CD4-positive, alpha-beta T cell (primary cell): ENCODE measurements at regions not wholly inside any gene's neighbourhood (a gene's known extent, or its start where the extent isn't known, plus 50 kb on each side); places are given as distances from the start of the nearest gene placed in this dataset.

Experiments used
- ATAC-seq: fragments of 200-7000 bp; cut with Tn5 transposase; one replicate; pipeline ENCODE4 v1.10.0; 2022; ENCODE audit warnings: mild to moderate bottlenecking; ENCODE audit not compliant: poor library complexity
- CTCF ChIA-PET: fragments of 350-600 bp; sonication (Branson Sonifier 250); formaldehyde crosslinking; loops from one replicate; lab custom pipeline; 2021; ENCODE audit warnings: antibody characterized with exemption, inconsistent platforms; lab: Charles Lee
- POLR2A ChIA-PET: fragments of 350-600 bp; sonication (Branson Sonifier 250); formaldehyde crosslinking; loops from one replicate; lab custom pipeline; 2021; ENCODE audit warnings: antibody characterized with exemption, inconsistent platforms; lab: Charles Lee
- DNase-seq, 14 experiments: peaks; one replicate each; pipeline ENCODE4 v3.0.0-alpha.2; 2013 to 2020; ENCODE audit warnings: mixed read lengths in 2 of 14
- H3K27ac ChIP-seq, 2 donors: one replicate each; pipeline versions ENCODE4 v1.5.1 to v1.7.0; 2013; ENCODE audit warnings: low read length in 2 of 2, low read depth in 1 of 2, mild to moderate bottlenecking in 1 of 2
- H3K27me3 ChIP-seq, 2 experiments: 1 replicate in 1 of 2; 2 replicates in 1 of 2; pipeline versions ENCODE4 v1.6.1 to v1.7.0; 2013; ENCODE audit warnings: low read length in 2 of 2, control low read depth in 1 of 2, mild to moderate bottlenecking in 1 of 2, moderate library complexity in 1 of 2; ENCODE audit not compliant: insufficient read depth in 2 of 2, control insufficient read depth in 1 of 2
- H3K36me3 ChIP-seq: one replicate; pipeline ENCODE4 v1.6.1; 2013; ENCODE audit warnings: low read length, control low read depth; ENCODE audit not compliant: insufficient read depth
- H3K4me1 ChIP-seq: one replicate; pipeline ENCODE4 v1.6.1; 2013; ENCODE audit warnings: low read length, control low read depth; ENCODE audit not compliant: insufficient read depth
- H3K4me3 ChIP-seq: one replicate; pipeline ENCODE4 v1.5.1; 2013; ENCODE audit warnings: mild to moderate bottlenecking, low read length, moderate library complexity
- H3K9me3 ChIP-seq, 2 experiments: 1 replicate in 1 of 2; 2 replicates in 1 of 2; pipeline versions ENCODE4 v1.6.1 to v1.7.0; 2013; ENCODE audit warnings: low read length in 2 of 2, mild to moderate bottlenecking in 2 of 2, control low read depth in 1 of 2, moderate library complexity in 1 of 2; ENCODE audit not compliant: control insufficient read depth in 1 of 2, insufficient read depth in 1 of 2
- H3K27ac Mint-ChIP-seq: one replicate; pipeline ENCODE4 v1.8.0; 2020; ENCODE audit warnings: mixed read lengths
- H3K27me3 Mint-ChIP-seq: one replicate; pipeline ENCODE4 v1.8.0; 2021; ENCODE audit warnings: mixed read lengths
- H3K36me3 Mint-ChIP-seq: one replicate; pipeline ENCODE4 v1.8.0; 2021; ENCODE audit warnings: low read depth, mixed read lengths
- H3K4me1 Mint-ChIP-seq: one replicate; pipeline ENCODE4 v1.8.0; 2021; ENCODE audit warnings: low read depth, mixed read lengths
- H3K4me3 Mint-ChIP-seq: one replicate; pipeline ENCODE4 v1.8.0; 2020; ENCODE audit warnings: mild to moderate bottlenecking, mixed read lengths
- H3K9me3 Mint-ChIP-seq: one replicate; pipeline ENCODE4 v1.8.0; 2020; ENCODE audit warnings: mixed read lengths
- CTCF ChIP-seq: fragments of 200-600 bp; IDR thresholded peaks from one replicate; pipeline ENCODE4 v1.8.0; 2022; ENCODE audit warnings: antibody characterized with exemption, mild to moderate bottlenecking
- intact Hi-C, 2 experiments: fragments of 100-400 bp; cut with DNase I in 1 of 2; cut with micrococcal nuclease in 1 of 2; formaldehyde crosslinking; loops; one replicate each; pipeline versions ENCODE4 v1.15.1 to v1.9.0; 2023 to 2025; cut with DNase I, micrococcal nuclease

- no peak for DNase-seq
- ChIA-PET CTCF (no interaction called here), POLR2A (no interaction called here)
- no peak for ATAC-seq
- Histone ChIP-seq H3K36me3 (no peaks in the 10 kb centered on the region), H3K9me3 (peaks cover 0 to 5% of the 10 kb centered on the region in 2 experiments), H3K27me3 (no peaks in the 10 kb centered on the region), H3K4me3 (no peak overlapping the region), H3K27ac (no peak overlapping the region), H3K4me1 (no peaks in the 10 kb centered on the region)
- TF ChIP-seq CTCF: no peak
- Mint-ChIP-seq H3K9me3 (peaks cover under 1% of the 10 kb centered on the region), H3K27ac (no peak overlapping the region), H3K27me3 (no peaks in the 10 kb centered on the region), H3K36me3 (no peaks in the 10 kb centered on the region), H3K4me1 (no peaks in the 10 kb centered on the region), H3K4me3 (no peak overlapping the region)
- intact Hi-C loops: no loop called here
These were observed 432.0 kb upstream of the SLIT2 start for GRCh38 chr4:19819737-19820136.

- Histone ChIP-seq H3K27me3 (no peaks in the 10 kb centered on the region), H3K4me3 (no peak overlapping the region), H3K9me3 (peaks cover 0 to 3% of the 10 kb centered on the region in 2 experiments), H3K36me3 (no peaks in the 10 kb centered on the region), H3K4me1 (no peaks in the 10 kb centered on the region), H3K27ac (no peak overlapping the region)
- H3K27me3 Mint-ChIP-seq: no peaks in the 10 kb centered on the region
- H3K36me3 Mint-ChIP-seq: no peaks in the 10 kb centered on the region
- H3K4me3 Mint-ChIP-seq: no peak overlapping the region
- DNase-seq: no peak
- peaks cover 6% of the 10 kb centered on the region for H3K9me3 Mint-ChIP-seq
- ATAC-seq: no peak
- ChIA-PET POLR2A (no interaction called here), CTCF (no interaction called here)
- intact Hi-C loops: no loop called here
- TF ChIP-seq CTCF: no peak
- H3K27ac Mint-ChIP-seq: no peak overlapping the region
- H3K4me1 Mint-ChIP-seq: no peaks in the 10 kb centered on the region
These were observed 441.7 kb upstream of the SLIT2 start for GRCh38 chr4:19809989-19810388.

- DNase-seq (no peak), ATAC-seq (no peak)
- POLR2A ChIA-PET: no interaction called here
- intact Hi-C loops: no loop called here
- Mint-ChIP-seq H3K27me3 (no peaks in the 10 kb centered on the region), H3K36me3 (no peaks in the 10 kb centered on the region), H3K27ac (no peak overlapping the region), H3K4me3 (no peak overlapping the region), H3K9me3 (peaks cover 4% of the 10 kb centered on the region), H3K4me1 (no peaks in the 10 kb centered on the region)
- TF ChIP-seq CTCF: no peak
- no peaks in the 10 kb centered on the region for H3K27me3 ChIP-seq
- no peak overlapping the region for H3K4me3 ChIP-seq
- no peaks in the 10 kb centered on the region for H3K4me1 ChIP-seq
- H3K9me3 ChIP-seq: no peaks in the 10 kb centered on the region
- no peaks in the 10 kb centered on the region for H3K36me3 ChIP-seq
- H3K27ac ChIP-seq: no peak overlapping the region
- CTCF ChIA-PET: no interaction called here
These were observed 444.2 kb upstream of the SLIT2 start for GRCh38 chr4:19807505-19807904.
